Fibroblast of skin of right quadriceps (primary cell): ENCODE measurements at regions not wholly inside any gene's neighbourhood (a gene's known extent, or its start where the extent isn't known, plus 50 kb on each side); places are given as distances from the start of the nearest gene placed in this dataset.
"Not testable (repeated sequence)": the region's sequence is repeated elsewhere in the genome, so short reads cannot be mapped to it uniquely, and the experiment has no call there.

Experiments
- DNase-seq: peaks from one replicate; pipeline ENCODE4 v3.0.0-alpha.2; 2013

- DNase-seq, result peak; percentile 84
Observed at GRCh38 chr12:89225808-89226411, 126.4 kb downstream of the DUSP6 start.

DNA sequence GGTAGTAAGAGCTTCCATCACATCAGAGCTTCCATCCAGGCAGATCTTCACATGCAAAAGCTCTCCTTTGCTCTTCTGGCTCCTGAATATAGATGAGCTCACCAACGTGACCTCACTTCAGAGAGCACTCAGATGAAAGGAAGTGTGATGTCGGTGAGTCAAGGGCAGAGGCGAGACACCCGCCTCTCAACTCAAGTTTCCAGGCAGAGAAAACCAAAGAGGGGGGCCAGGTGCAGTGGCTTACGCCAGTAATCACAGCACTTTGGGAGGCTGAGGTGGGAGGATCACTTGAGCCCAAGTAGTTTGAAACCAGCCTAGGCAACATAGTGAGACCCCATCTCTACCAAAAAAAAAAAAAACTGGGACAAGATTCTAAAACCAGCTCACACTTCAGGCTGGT, 126.9 kb downstream of the DUSP6 start:
- DNase-seq, result peak; percentile 47

GRCh38 chr12:89222580-89222979, 129.7 kb downstream of the DUSP6 start:
- not testable (repeated sequence) for DNase-seq

DNA sequence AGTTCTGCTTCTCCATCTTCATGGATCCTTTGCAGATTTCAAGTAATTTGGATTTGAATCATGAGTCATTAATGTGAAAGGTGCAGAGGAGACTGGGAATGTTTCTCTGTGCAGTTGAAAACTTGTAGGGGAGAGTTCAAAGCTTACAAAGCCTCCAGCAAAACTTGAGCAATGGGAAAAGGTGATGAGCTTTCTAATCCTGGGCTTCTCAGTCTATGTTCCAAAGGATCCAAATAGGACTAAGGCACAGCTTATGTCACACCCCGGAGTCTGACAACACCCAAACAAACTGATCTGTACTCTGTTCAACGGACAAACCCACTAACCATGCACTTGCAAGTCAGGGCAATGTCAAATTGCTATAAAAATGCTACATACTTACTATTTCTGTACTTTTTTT, 134.8 kb downstream of the DUSP6 start:
- no peak for DNase-seq

GRCh38 chr12:89216211-89216952, 135.9 kb downstream of the DUSP6 start:
- DNase-seq, result no peak

DNA sequence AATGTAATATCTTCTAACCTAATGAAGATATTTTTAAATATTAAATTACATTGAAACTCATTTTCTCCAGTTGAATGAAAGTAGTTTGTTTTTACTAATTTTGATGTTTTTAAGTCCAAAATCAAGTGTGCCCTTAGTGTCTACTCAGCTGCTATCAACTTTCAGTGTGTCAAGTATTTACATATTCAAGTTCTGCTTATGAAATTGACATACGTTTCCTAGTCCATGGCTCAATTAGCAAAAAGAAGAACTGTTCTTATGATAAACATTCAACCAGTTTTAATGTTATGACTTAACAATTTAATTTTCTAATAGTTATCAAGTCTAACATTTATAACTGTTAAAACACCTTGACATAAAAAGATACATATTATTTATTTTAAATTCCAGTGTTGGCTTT, 137.1 kb downstream of the DUSP6 start:
- DNase-seq, result no peak

DNA sequence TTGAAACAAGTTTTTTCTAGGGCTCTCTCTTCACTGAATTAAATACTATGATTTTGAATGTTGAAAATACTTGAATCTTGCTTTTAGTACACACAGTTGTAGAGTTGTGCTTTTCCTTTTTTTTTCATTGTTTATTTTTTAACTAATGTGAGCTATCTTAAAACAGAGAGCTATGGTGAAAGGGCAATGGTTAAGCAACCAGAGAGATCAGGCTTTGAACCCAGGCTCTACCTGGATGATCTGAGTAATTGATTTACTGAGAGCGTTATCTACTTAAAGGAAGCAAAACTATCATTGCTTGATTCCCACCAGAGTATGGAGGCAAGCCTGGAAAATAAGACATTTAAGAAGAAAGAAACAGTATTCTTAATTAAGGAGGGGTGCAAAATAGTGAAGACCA, 138.6 kb downstream of the DUSP6 start:
- no peak for DNase-seq

DNA sequence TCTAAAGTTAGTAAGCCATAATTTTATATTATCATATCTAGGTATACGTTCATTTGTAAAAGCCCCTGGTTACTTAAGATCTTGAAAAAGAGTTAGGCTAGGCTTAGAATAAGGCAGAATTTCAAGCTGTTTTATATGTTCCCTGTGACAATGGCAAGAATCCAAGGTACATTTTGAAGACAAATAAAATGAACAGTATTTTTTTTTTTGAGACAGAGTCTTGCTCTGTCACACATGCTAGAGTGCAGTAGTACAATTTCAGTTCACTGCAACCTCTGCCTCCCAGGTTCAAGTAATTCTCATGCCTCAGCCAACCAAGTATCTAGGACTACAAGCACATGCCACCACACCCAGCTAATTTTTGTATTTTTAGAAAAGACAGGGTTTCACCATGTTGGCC, 139.2 kb downstream of the DUSP6 start:
- no peak for DNase-seq

DNA sequence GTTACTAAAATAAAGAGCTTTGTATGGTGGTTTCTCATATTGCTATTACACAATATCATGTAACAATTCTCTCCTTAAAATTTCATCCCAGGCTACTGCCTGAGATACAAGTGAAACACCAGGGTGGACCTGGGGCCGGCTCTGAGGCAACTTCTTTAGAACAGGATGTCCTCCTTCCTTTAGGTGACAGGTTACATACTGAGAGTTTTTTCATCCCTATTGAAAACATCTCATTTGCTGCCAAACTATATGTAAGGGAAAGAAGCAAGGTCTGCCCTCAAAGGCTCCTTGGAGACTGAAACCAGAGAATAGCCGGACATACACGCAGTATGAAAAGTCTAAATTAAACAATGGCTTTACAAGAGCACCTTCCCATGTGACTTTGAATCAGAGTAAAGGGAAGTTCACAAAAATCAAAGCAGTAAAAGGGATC, 139.9 kb downstream of the DUSP6 start:
- DNase-seq, result no peak

- peak; percentile 19 for DNase-seq
Observed at GRCh38 chr12:89211456-89211855, 140.8 kb downstream of the DUSP6 start.

DNA sequence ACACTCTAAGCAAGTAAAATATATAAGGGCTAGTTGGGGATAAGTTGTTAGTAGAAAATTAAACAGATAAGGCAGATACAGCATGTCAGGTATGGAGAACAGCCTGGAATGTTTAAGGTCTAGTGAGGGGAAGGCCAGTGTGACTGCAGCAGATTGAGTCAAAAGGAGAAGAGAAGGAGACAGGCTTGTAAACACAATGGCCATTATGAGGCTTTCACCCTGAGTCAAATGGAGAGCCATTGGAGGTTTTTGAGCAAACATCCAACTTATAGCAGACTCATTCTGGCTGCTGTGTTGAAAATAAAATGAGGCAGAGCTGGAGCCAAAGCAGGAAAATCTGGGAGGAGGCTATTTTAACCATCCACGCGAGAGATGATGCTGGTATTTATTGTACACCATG, 142.0 kb downstream of the DUSP6 start:
- no peak for DNase-seq

GRCh38 chr12:89208661-89209096, 143.6 kb downstream of the DUSP6 start:
- peak; percentile 47 for DNase-seq

- DNase-seq, result no peak
Observed at GRCh38 chr12:89206390-89206789, 145.9 kb downstream of the DUSP6 start.

- DNase-seq, result no peak
Observed at GRCh38 chr12:89205517-89205916, 146.8 kb downstream of the DUSP6 start.

GRCh38 chr12:89203144-89203543, 149.2 kb downstream of the DUSP6 start:
- DNase-seq, result no peak

- DNase-seq, result no peak
Observed at GRCh38 chr12:89200217-89200616, 152.1 kb downstream of the DUSP6 start.

- no peak for DNase-seq
Observed at GRCh38 chr12:89195470-89195869, 156.8 kb downstream of the DUSP6 start.

DNA sequence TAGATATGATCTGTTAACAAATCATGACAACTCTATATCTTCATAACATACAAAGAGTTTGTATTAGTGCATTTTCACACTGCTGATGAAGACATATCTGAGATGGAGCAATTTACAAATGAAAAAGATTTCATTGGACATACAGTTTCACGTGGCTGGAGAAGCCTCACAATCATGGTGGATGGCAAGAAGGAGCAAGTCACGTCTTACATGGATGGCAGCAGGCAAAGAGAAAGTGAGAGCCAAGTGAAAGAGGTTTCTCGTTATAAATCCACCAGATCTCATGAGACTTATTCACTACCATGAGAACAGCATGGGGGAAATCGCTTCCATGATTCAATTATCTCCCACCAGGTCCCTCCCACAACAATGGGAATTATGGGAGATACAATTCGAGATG, 157.6 kb downstream of the DUSP6 start:
- DNase-seq, result no peak

- DNase-seq, result no peak
Observed at GRCh38 chr12:89192429-89192828, 159.9 kb downstream of the DUSP6 start.

DNA sequence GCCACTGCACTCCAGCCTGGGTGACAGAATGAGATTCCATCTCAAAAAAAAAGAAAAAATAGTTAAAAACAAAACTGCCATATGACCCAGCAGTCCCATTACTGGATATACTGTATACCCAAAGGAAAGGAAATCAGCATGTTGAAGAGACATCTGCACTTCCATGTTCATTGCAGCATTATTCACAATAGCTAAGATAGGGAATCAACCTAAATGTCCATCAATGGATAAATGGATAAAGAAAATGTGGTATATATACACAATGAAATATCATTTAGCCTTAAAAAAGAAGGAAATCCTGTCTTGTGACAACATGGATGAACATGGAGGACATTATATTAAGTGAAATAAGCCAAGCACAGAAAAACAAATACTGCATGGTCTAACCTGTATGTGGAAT, 160.7 kb downstream of the DUSP6 start:
- not testable (repeated sequence) for DNase-seq

DNA sequence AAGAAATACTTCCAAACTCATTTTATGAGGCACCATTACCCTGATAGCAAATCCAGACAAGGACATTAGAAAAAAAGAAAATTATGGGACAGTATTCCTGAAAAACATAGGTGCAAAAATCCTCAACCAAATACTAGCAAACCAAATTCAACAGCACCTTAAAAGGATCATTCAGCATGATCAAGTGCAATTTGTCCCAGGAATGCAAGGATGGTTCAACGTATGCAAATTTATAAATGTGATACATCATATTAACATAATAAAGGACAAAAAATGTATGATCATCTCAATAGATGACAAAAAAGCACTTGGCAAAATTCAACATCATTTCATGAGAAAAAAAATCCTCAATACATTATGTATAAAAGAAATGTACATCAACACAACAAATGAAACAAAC, 162.9 kb downstream of the DUSP6 start:
- no peak for DNase-seq

DNA sequence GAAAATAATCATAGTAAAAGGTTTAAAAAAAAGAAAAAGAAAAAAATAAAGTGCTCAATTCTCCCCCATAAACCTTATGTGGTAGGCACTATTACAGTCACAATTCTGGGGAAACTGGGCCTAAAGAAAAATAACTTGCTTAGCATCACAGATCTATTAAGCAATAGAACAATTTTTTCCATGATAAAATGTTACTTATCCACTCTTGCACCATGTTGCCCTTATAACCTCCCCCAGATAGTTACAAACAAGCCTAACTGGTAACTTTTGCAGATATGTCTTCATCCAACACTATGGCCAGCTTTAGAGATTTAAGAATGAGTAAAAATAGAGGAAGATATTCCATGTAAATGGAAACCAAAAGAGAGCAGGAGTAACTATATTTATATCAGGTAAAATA, 164.8 kb downstream of the DUSP6 start:
- DNase-seq, result no peak

GRCh38 chr12:89185889-89186288, 166.4 kb downstream of the DUSP6 start:
- no peak for DNase-seq

DNA sequence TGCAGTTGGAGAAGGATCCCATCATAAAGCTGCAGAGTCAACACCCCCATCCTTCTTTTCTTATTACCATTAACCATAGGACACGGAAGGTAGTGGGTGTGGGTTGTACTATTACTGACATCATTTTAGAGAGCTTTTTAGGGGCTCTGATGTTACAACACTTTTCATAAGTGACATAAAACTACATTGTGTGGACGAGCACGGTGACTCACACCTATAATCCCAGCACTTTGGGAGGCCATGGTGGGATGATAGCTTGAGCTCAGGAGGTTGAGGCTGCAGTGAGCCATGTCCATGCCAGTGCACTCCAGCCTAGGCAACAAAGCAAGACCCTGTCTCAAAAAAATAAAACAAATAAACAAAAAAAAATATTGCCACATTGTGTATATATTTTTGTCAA, 167.1 kb downstream of the DUSP6 start:
- no peak for DNase-seq

DNA sequence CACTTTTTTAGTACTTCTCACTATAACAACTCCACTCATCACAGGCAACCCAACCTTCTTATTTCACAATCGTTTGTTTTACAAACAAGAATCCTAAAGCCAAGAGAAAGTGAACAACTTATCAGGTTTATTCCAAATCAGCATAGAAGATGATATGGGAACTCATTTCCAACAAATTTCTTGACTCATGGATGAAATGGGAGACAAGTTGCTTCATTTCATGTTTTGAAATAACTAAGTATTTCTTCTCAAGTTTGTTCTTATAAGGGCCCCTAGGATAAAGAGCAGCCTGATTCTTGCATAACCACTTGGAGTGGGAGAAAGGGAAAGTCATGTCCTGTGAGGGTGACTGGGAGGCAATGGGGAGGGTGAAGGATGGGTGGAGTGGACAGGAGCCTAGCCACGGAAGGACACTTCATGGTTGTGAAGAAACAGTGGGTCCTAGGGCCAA, 168.3 kb downstream of the DUSP6 start:
- DNase-seq, result peak; percentile 22
